Transverse colon (tissue), 4 donors: ENCODE measurements at regions not wholly inside any gene's neighbourhood (a gene's known extent, or its start where the extent isn't known, plus 50 kb on each side); places are given as distances from the start of the nearest gene placed in this dataset.

ENCODE experiments used
- DNase-seq: peaks from one replicate; pipeline ENCODE4 v3.0.0-alpha.2; 2019
- H3K27ac ChIP-seq, 4 donors: fragments of 200-600 bp; sonication (generic); 2 replicates each; pipeline ENCODE4 v1.5.1; 2016 to 2018; ENCODE audit warnings: inconsistent platforms in 4 of 4
- H3K27me3 ChIP-seq: fragments of 200-600 bp; sonication (generic); 2 replicates; pipeline ENCODE4 v1.5.1; 2017; ENCODE audit warnings: inconsistent platforms
- H3K36me3 ChIP-seq, 4 donors: fragments of 200-600 bp; sonication (generic); 2 replicates each; pipeline ENCODE4 v1.5.1; 2017 to 2019; ENCODE audit warnings: inconsistent platforms in 4 of 4
- H3K4me1 ChIP-seq, 4 donors: fragments of 200-600 bp; sonication (generic); 2 replicates each; pipeline ENCODE4 v1.5.1; 2017 to 2020; ENCODE audit warnings: inconsistent platforms in 4 of 4
- H3K4me3 ChIP-seq, 4 donors: fragments of 200-600 bp; sonication (generic); 1 replicate in 1 of 4; 2 replicates in 3 of 4; pipeline versions ENCODE4 v1.5.1 to v1.6.1; 2017 to 2019; ENCODE audit warnings: inconsistent platforms in 4 of 4
- H3K9me3 ChIP-seq, 2 donors: fragments of 200-600 bp; sonication (generic); 2 replicates each; pipeline ENCODE4 v1.5.1; 2017 to 2019; ENCODE audit warnings: inconsistent platforms in 2 of 2
- EP300 ChIP-seq: sonication (generic); formaldehyde crosslinking; IDR thresholded peaks from one replicate; pipeline ENCODE4 v1.6.1; 2017; ENCODE audit warnings: antibody characterized with exemption, low read depth
- POLR2A ChIP-seq: fragments of 450-650 bp; IDR thresholded peaks from one replicate; pipeline ENCODE4 v1.6.1; 2016; ENCODE audit warnings: antibody characterized with exemption, mild to moderate bottlenecking, moderate library complexity
- POLR2AphosphoS5 ChIP-seq, 3 donors: sonication (generic); formaldehyde crosslinking; IDR thresholded peaks; one replicate each; pipeline ENCODE4 v1.6.1; 2016; ENCODE audit warnings: antibody characterized with exemption in 3 of 3
- WGBS, 2 donors: methylation state at CpG; one replicate each; pipeline ENCODE4 v1.1.5; 2018; ENCODE audit warnings: low coverage in 1 of 2; 5-methylcytosine and 5-hydroxymethylcytosine counted together
- in situ Hi-C, 4 donors: fragments of 200-750 bp; cut with MboI; loops; one replicate each; pipeline versions ENCODE4 v1.15.0 to v1.15.1; 2017; ENCODE audit warnings: low sequenced_read_pairs in 3 of 4, low pct_ligation_motif_present in 1 of 4, low pct_unique_long_range_greater_than_20kb in 1 of 4
- intact Hi-C: fragments of 100-400 bp; cut with DNase I; formaldehyde crosslinking; loops from one replicate; pipeline ENCODE4 v1.15.1; 2023; ENCODE audit warnings: low total_unique reads
- TF ChIP-seq, protein P1 (sequence below), 5 experiments: fragments of 200-600 bp in 3 of 5; fragments of 450-650 bp in 2 of 5; sonication (generic) in 3 of 5; IDR thresholded peaks; 1 replicate in 2 of 5; 2 replicates in 3 of 5; pipeline ENCODE4 v1.5.1; 2016 to 2017; ENCODE audit warnings: antibody characterized with exemption in 5 of 5, inconsistent platforms in 3 of 5, mild to moderate bottlenecking in 2 of 5, moderate library complexity in 1 of 5

- intact Hi-C loops = no loop called here
- DNase-seq = no peak
- WGBS, 2 donors = 67 to 80% methylated on average over 7 to 11 of the region's 11 CpGs
- Histone ChIP-seq H3K4me1 (no peaks in the 10 kb centered on the region), H3K27me3 (no peaks in the 10 kb centered on the region), H3K9me3 (peaks cover 0 to 8% of the 10 kb centered on the region in 2 donors), H3K36me3 (no peaks in the 10 kb centered on the region), H3K4me3 (no peak overlapping the region), H3K27ac (peak overlapping the region in 1 of 4 donors; percentile 51)
- in situ Hi-C loops = no loop called here
- no peak for TF ChIP-seq POLR2A
- no peak for TF ChIP-seq POLR2AphosphoS5 (IDR thresholded peaks at IDR 0.05)
- TF ChIP-seq, protein P1, sequence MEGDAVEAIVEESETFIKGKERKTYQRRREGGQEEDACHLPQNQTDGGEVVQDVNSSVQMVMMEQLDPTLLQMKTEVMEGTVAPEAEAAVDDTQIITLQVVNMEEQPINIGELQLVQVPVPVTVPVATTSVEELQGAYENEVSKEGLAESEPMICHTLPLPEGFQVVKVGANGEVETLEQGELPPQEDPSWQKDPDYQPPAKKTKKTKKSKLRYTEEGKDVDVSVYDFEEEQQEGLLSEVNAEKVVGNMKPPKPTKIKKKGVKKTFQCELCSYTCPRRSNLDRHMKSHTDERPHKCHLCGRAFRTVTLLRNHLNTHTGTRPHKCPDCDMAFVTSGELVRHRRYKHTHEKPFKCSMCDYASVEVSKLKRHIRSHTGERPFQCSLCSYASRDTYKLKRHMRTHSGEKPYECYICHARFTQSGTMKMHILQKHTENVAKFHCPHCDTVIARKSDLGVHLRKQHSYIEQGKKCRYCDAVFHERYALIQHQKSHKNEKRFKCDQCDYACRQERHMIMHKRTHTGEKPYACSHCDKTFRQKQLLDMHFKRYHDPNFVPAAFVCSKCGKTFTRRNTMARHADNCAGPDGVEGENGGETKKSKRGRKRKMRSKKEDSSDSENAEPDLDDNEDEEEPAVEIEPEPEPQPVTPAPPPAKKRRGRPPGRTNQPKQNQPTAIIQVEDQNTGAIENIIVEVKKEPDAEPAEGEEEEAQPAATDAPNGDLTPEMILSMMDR (IDR thresholded peaks at IDR 0.05) = no peak
- TF ChIP-seq EP300 = no peak
Observed at GRCh38 chr5:4929092-4929655, 211.0 kb upstream of the ADAMTS16 start.

- H3K9me3 ChIP-seq = no peaks in the 10 kb centered on the region
- H3K27me3 ChIP-seq = no peaks in the 10 kb centered on the region
- 43 to 63% methylated on average over 8 to 15 of the region's 15 CpGs for WGBS, 2 donors
- H3K4me1 ChIP-seq = no peaks in the 10 kb centered on the region
- H3K36me3 ChIP-seq = no peaks in the 10 kb centered on the region
- intact Hi-C loops = no loop called here
- in situ Hi-C loops = no loop called here
- TF ChIP-seq POLR2AphosphoS5 (IDR thresholded peaks at IDR 0.05) (no peak), POLR2A (no peak), EP300 (no peak)
- TF ChIP-seq, protein P1 (IDR thresholded peaks at IDR 0.05) = no peak
- DNase-seq = no peak
- no peak overlapping the region for H3K4me3 ChIP-seq
- H3K27ac ChIP-seq = no peak overlapping the region
Observed at GRCh38 chr5:4939042-4939781, 200.9 kb upstream of the ADAMTS16 start.

GRCh38 chr5:4941161-4941560 lies 199.0 kb upstream of the ADAMTS16 start:
- Histone ChIP-seq H3K4me3 (no peak overlapping the region), H3K36me3 (no peaks in the 10 kb centered on the region), H3K27me3 (no peaks in the 10 kb centered on the region), H3K4me1 (no peaks in the 10 kb centered on the region), H3K27ac (no peak overlapping the region), H3K9me3 (no peaks in the 10 kb centered on the region)
- WGBS, 2 donors = 86 to 100% methylated on average over 3 to 12 of the region's 12 CpGs
- TF ChIP-seq, protein P1 (IDR thresholded peaks at IDR 0.05) = no peak
- TF ChIP-seq EP300 (no peak), POLR2AphosphoS5 (IDR thresholded peaks at IDR 0.05) (no peak), POLR2A (no peak)
- in situ Hi-C loops = no loop called here
- intact Hi-C loops = no loop called here
- DNase-seq = no peak

DNA sequence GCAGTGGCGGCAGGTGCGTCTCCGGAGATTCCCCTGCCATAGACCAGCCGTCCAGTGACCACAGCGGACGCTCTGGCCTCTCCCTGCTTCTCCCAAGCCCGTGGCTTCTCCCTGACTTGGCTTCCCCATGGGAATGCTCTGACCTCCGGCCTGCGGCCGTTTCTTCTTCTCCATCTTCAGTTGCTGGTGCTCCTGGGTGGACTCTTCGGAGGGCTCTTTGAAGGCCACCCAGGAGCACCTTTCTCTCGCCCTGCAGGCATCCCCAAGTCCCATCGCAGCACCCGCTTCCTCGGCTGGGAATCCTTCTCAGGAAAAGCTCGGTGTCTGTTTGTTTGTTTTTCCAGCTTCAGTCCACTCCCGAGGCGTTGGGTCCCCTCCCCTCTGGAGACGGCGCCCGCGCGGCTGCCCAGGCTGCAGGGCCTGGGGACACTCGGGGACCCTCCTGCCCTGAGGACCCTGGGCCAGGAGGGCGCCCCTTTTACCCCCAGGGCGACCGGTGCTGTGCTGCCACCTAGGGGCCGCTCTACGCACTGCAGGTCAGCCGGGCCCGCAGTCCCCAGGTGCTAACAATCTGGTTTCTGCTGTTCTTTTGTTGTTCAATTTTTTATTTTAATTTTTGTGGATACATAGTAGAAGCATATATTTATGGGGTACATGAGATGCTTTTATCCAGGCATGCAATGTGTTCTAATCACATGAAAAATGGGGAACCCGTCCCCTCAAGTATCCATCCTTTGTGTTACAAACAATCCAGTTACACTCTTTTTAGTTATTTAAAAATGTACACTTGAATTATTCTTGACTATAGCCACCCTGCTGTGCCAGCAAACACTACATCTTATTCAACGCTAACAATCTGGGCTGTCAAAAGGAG lies 197.9 kb upstream of the ADAMTS16 start:
- H3K9me3 ChIP-seq = no peaks in the 10 kb centered on the region
- no peak for DNase-seq
- in situ Hi-C loops = no loop called here
- WGBS, 2 donors = 8 to 46% methylated on average over 7 to 33 of the region's 33 CpGs
- no peak overlapping the region for H3K27ac ChIP-seq
- no peaks in the 10 kb centered on the region for H3K4me1 ChIP-seq
- H3K36me3 ChIP-seq = no peaks in the 10 kb centered on the region
- H3K27me3 ChIP-seq = no peaks in the 10 kb centered on the region
- intact Hi-C loops = loop anchor here (2.0 kb wide), 1 partner anchor 63 kb away; no protein-coding TSS in a partner anchor
- no peak for TF ChIP-seq POLR2AphosphoS5 (IDR thresholded peaks at IDR 0.05)
- TF ChIP-seq, protein P1 (IDR thresholded peaks at IDR 0.05) = peak; percentile 61 to 94 (median 86)
- H3K4me3 ChIP-seq = no peak overlapping the region
